NCI-H2171 (cell line): ENCODE measurements at regions not wholly inside any gene's neighbourhood (a gene's known extent, or its start where the extent isn't known, plus 50 kb on each side); places are given as distances from the start of the nearest gene placed in this dataset.

Experiments used
- DNase-seq: peaks from one replicate; lab custom pipeline; 2025; lab: John Stamatoyannopoulos, UW

DNA sequence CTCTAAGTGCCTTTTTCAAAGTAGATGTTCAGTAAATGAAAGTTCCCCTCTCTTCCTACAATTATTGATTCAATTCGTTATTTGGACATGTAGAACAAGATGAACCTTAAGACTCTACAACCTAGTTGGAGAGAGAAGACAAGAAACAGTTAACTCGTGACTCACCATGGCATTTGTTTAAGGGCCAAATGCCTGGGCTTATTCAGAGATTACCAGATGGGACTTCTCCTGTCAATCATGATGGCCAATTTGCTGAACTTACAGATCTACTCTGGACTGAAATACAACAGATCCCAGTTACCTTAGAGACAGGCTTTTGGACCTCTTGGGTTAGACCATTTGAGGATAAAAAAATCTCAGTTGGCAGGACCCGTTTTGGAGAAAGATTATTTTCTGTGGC lies 93.5 kb downstream of the C1orf94 start:
- no peak for DNase-seq

DNA sequence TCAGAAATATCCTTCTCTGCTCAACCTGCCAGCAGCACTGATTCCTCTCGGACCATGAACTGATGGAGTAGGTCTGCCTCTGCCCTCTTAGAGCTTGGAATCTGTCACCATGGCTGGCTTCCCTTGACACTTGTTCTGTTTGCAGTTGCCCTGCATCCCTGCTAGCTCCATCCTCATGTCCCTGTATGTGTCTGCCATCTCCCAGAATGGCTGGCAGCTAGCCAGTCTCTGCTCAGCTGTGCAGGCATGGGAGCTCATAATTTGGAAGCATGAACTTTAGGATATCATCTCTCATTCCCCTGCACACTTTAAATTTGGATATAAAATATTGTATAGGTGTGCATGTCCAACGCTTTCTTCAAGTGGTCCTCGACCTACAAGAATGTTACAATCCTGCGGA lies 95.4 kb downstream of the C1orf94 start:
- DNase-seq, result no peak

DNA sequence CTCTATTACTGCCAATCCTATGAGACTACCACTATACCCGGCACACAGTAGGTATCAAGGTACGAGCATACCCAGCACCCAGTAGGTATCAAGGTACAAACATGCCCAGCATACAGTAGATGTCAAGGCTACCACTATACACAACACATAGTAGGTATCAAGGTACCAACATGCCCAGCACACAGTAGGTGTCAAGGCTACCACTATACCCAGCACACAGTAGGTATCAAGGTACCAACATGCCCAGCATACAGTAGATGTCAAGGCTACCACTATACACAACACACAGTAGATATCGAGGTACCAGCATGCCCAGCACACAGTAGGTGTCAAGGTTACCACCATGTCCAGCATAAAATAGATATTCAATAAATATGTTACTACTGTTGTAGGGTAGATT lies 98.4 kb downstream of the C1orf94 start:
- no peak for DNase-seq

DNA sequence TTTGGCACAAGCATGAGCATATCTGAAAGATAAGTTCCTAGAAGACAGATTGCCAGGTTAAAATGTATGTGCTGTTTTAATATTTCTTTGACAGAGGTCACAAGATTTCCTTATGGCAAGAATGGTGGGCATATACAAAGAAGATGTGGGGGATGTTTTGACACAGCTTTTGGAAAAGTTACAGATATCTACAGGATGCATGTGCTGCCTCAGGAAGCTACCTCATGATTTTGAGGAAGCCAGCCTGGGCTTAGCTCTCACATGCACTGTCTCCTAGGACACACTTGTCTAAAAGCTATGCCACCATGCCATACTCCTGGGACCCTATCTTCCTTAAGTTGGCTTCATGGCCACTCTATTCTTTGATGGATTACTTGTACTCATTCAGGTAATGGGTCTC lies 99.9 kb downstream of the C1orf94 start:
- DNase-seq, result no peak

DNA sequence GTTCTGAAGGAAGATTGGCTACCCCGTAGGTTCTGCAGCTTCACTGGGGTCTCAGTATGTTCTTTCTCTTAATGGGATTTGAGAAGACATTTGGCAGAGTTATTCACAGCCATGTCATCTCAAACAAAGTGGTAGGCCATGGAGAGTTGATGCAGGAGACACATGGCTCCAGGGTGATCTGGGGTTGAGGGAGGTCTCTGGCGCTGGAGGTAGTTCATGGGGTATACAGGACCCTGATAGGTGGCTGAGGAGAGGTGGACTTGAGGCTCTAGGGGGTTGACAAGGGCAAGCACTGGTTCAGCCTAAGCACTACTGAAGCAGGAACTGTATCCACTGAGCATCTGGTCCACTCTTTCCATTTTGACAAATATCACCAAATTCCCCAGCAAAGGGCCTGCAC lies 100.4 kb downstream of the C1orf94 start:
- DNase-seq, result no peak

DNA sequence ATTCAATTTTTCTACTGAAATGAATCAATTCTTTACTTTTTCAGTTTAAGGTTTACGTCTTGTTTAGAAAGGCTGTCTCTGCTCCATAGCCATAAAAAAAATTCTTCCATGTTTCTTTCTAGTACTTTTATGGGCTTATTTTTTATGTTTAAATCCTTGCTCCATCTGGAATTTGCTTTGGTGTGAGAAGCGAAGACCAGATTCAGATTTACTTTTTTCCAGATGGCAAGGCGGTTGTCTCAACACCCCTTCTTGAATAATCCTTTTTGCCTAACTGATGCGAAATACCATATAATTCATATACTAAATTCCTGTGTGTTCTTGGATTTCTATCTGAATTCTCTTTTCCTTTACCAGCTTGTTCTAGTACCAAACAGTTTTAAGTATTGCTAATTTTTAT lies 101.5 kb downstream of the C1orf94 start:
- no peak for DNase-seq

DNA sequence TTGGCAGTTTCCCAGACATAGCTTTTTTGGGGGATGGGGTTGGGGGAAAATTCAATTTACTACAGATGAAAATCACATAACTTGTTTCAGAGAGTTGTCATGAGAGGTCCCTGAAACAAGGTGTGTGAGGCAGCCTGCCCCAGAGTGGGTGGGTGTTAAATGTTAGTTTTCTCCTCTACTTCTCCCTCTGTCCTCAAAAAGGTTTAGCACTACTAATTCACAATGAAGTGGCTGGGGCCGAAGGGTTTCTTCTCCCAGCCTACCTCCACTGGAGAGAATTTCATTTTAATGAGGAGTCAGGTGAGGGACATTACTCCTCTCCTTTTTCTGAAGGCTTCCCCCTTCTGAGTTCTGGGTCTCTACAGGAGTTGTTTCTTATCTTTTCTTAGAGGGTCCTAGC lies 103.3 kb downstream of the C1orf94 start:
- DNase-seq, result no peak

DNA sequence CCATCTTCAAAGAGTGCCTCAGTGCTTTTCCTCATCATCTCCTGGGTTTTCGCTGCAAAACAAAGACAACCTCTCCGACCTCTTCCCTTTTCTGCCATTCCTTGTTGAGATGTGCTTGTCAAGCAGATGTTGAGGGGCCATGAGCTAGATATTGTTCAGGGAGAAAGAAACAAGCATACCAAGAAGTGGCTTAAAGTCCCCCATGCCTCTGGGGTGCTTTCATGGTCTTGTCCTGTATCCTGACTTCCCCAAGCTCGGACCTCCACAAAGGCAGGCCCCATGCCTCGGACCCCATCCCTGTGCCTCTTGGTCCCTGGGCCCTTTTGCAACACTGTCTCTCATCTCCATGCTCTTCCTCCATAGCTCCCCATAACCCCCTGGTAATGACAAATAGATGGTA lies 103.8 kb downstream of the C1orf94 start:
- DNase-seq, result no peak

DNA sequence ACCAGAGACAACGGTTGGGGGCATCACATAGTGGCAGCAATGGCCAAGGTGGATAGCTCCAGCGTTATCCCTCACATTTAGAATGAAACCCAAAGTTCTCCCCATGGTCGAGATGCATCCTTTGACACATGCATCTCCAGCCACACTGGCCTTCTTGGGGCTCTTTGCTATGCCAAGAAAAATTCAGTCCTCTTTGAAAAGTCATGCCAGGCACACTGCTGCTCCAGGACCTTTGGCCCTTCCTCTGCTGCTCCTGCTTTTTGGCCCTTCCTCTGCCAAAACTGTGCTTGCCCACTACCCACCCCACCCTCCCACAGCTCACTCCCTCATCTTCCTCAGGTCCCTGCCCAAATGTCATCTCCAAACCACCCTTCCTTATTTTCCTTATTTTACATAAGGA lies 106.4 kb downstream of the C1orf94 start:
- DNase-seq, result no peak

DNA sequence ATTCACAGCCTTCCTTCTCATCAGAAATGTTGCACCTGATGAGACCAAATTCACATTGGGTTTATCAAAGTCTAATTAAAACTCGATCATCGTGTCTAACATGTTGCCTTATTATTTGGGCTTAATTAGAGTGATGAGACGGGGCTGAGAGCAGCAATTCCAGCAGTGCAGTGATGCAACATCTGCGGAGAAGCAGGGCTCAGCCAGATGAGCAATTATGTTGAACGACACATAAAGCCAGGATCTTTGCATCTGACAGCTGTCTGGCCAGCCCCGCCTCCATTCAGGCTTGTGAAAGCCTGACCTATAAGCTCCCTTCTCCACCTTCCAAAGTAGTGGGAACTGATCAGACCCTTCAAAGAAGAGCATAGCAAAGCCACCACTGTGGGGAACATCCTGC lies 109.8 kb downstream of the C1orf94 start:
- DNase-seq, result no peak

DNA sequence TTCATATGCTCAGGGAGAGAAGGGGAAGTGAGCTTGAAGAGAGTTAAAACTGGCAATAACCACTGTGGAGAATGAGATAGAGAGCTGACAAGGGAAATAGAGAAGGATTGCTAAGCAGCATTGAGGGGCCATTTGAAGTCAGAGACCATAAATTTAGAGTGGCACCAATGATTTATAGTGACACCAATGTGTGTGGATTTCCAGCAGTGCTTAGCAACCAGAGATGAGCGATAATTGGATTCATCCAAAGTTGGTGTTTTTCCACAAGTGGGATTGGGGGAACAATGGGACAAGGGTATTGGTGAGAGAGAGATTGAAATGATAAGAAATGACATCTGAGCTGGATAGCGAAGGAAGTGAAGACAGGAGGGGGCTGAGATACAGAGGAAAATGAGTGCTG lies 114.1 kb downstream of the C1orf94 start:
- no peak for DNase-seq

DNA sequence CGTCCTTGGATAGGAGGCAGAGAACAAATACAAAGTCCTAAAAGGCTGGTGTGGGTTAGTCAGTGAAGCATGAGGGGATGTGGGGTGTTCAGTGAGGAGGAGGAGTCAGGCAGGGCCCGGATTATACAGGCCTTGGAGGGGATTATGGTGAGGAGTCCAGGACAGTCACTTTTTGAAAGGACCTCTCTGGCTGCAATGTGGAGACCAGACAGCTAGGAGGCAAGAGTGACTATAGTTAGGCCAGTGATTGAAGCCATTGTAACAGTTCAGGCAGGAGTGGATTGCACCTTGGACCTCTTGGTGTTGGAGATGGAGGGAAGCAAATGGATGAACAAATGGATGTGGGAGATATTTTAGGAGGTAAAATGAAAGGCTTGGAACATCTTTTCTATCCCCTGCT lies 115.8 kb downstream of the C1orf94 start:
- no peak for DNase-seq

DNA sequence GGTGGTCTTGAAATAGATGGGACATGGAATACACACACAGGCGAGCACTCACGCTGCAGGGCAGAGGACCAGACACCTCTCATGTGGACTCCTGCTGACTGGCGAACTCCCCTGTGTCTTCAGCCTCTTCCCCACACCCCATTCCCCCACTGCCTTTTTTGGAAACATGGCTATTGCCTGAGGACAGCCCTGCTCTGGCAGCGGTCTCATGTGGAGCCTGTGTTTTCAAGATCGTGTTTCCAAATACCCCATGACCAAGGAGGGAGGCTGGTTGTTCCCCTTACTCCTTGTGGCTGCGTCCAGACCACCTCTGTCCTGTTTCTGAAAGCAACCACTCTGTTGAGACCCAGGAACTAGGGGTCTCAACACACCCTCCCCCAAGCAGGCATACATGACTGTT lies 119.4 kb downstream of the C1orf94 start:
- DNase-seq, result no peak

DNA sequence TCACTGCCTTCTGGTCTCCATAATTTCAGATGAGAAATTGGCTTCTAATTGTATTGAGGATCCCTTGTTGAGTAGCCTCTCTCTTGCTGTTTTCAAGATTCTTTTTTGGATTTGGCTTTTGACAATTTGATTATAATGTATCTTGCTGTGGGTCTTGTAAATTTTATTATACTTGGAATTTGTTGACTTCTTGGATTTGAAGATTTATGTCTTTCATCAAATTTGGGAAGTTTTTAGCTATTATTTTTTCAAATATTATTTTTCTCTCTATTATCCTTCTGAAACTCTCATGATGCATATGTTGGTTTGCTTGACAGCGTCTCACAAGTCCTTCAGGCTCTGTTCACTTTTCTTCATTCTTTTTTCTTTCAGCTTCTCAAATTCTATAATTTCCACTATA lies 126.1 kb downstream of the C1orf94 start:
- no peak for DNase-seq

DNA sequence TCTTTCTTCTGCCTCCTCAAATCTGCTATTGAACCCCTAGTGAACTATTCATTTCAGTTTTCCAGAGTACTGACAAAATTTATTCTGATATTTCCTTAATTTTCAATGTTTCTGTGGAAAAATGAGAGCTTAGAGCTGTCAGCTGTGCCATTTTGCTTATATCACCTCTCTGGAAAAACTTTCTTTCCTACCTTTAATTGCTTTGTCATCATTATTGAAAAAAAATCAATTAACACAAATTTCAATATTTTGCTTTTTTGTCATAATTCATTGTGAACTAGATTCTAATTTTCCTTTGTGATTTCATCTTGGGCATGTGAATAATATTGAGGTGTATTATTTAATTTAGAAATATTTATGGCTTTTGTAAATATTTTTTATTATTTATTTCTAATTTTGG lies 126.5 kb downstream of the C1orf94 start:
- DNase-seq, result no peak

DNA sequence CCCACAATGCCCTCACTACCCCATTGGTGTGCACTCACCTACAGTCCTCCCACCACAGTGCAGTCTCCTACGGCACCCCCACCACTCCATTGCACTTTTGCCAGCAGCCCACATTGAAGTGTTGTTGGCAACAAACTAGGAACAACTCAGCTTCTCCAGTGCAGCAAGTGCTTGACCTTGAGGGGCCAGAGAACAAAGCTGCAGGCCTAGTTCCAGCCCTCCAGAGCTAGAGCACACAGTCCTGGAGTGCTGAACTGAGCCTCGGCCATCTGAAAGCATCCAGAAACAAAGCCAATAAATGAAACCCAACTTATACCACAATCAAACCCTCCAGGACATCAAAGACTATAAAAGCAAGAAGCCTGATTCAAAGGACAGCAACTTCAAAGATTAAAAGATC lies 129.9 kb downstream of the C1orf94 start:
- DNase-seq, result no peak

DNA sequence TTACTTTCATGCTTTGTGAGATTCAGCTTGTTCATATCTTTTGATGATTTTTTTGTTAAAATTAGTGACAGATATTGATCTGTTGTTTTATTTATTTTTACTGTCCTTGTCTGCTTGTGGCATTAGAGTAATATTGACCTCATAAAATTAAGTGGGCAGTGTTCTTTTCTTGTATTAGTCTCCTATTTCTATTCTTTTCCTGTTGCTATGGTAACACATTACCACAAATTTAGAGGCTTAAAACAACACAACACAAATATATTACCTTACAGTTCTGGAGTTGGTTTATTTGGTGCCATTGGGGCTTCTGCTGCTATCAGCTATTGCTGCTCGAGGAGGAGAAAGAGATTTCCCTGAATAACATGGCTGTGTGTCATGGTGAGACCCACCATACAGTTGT lies 135.7 kb downstream of the C1orf94 start:
- no peak for DNase-seq

DNA sequence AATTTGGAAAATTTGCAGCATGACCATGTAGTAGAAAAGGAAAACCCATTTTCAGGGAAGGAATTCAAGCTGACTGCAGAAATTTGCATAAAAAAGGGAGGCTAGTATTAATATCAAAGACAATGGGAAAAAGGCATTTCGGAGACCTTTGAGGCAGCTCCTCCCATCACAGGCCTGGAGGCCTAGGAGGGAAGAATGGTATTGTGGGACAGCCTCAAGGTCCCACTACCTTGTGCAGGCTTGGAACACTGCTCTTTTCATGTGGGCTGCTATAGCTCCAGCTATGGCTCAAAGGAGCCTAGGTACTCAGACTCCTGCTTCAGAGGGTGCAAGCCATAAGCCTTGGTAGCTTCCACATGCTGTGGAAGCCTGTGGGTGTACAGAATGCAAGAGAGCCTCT lies 139.3 kb downstream of the C1orf94 start:
- no peak for DNase-seq

DNA sequence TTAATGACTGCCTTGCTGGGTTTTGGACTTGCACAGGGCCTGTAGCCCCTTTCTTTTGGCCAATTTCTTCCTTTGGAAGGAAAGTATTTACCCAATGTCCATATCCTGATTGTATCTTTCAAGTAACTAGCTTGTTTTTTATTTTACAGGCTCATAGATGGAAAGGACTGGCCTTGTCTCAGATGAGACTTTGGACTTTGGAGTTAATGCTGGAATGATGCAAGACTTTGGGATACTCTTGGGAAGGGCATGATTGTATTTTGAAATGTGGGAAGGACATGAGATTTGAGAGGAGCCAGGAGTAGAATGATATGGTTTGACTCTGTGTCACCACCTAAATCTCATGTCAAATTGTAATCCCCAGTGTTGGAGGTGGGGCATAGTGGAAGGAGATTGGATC lies 140.1 kb downstream of the C1orf94 start:
- DNase-seq, result no peak

DNA sequence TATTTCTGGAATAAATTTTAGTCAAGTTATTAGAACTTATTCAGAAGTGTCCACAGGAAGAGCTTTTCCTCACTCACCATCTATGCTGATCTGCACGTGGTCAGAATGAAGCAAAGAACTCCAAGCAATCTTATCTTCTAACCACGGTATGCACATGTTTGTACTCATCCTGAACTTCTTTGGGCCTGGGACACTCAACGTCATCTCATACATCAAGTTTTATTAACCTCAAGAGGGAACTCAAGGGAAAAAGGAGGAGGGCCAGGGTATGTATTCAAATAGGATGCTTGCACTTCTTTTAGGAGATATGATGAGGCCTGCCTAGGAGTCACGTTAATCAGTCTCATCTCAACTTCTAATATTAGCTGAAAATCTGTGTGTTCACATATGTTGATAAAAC lies 142.5 kb downstream of the C1orf94 start:
- DNase-seq, result no peak

DNA sequence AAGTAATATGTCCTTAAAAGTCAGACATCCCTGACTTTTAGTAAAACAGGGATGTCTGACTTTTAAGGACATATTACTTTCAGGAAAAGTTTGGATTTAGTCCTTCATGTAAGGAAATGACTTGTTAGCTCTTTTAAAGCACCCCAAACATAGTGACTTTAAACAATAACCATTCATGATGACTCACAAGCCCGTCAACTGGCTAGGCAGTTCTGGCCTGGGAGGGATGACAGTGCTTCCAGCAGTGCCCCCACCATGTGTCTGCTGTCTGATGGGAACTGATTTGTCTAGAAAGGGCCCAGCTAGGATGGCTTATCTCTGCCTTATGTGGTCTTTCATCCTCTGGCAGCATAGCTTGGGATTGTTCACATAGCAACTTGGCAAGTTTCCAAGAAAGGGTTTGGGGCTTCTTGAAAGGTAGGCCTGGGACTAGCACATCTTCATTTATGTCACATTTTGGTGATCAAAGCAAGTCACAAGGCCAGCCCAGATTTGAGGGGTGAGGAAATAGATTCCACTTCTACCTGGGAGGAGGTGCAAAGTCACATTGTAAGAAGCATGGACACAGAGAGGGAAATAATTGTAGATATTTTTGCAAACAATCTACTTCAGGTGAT lies 143.5 kb downstream of the C1orf94 start:
- DNase-seq, result no peak

DNA sequence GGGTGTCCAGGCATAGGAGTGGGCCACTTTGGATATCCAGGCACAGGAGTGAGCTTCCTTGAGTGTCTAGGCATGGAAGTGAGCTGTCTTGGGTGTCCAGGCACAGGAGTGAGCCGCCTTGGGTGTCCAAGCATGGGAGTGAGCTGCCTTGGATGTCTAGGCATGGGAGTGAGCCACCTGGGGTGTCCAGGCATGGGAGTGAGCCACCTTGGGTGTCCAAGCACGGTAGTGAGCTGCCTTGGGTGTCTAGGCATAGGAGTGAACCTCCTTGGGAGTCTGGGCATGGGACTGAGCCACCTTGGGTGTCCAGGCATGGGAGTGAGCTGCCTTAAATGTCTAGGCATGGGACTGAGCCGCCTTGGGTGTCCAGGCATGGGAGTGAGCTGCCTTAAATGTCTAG lies 146.3 kb downstream of the C1orf94 start:
- DNase-seq, result no peak

DNA sequence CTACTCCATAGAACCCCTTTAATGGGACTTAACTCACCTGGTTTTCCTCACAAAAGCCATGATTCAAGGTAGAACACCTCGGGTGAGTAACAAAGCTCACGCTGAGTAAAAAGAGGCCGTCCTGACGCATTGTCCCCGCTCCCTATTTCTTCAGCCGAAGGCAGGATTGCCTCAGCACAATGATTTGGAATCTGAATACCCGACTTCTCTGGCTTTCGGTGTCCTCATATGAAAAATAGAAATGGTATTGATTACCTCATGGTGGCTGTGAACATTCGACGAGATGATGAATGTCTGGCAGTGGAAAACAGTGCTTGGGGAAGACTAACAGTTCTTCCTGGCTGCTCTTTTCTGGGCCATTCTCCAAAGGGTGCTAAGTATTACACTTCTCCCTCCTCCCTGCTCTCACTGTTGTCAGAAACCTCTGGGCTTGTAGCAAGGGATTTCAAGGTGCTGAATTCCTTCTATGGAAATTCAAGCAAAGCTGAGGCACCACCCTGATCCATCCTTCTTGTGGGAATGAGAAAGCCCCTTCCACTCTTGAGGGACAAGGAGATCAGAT lies 148.3 kb downstream of the C1orf94 start:
- no peak for DNase-seq

DNA sequence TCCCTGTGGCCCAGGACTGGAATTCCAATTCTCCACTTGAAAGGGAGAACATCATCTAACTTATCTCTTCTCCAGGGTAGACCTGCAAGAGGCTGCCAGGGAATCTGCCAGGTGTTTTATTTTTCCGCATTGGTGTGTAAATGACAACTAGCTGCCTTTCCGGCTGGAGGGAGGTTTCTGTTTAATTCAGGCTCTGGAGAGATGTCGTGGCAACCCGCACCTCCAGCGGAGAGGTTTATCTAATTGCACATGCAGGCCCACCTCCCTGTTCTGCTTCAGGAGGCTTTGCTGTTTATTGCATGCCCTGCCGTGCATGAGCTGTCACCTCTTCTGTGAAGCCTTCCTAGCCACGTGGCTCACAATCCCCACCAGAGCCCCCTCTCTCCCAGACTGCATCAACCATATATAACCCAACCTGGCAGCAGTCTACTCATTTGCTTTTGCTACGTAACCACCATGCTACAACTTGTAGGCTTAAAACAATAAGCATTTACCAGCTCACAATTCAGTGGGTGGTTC lies 151.6 kb downstream of the C1orf94 start:
- no peak for DNase-seq
